CD4-positive, CD25-positive, alpha-beta regulatory T cell (primary cell): ENCODE measurements at regions not wholly inside any gene's neighbourhood (a gene's known extent, or its start where the extent isn't known, plus 50 kb on each side); places are given as distances from the start of the nearest gene placed in this dataset.

Experiments used
- ATAC-seq, 2 donors: fragments of 150-1000 bp; cut with Tn5 transposase; one replicate each; pipeline ENCODE4 v1.10.0; 2021; ENCODE audit warnings: low read depth in 2 of 2, moderate number of reproducible peaks in 2 of 2, moderate library complexity in 1 of 2
- DNase-seq, 3 donors: peaks; one replicate each; pipeline versions ENCODE4 v3.0.0 to v3.0.0-alpha.2; 2012 to 2022; ENCODE audit warnings: mixed read lengths in 1 of 3
- H3K27ac ChIP-seq: one replicate; pipeline ENCODE4 v1.7.0; 2013; ENCODE audit warnings: mild to moderate bottlenecking, low read length; ENCODE audit not compliant: insufficient read depth, poor library complexity, severe bottlenecking
- H3K27me3 ChIP-seq: one replicate; pipeline ENCODE4 v1.7.0; 2013; ENCODE audit warnings: low read length; ENCODE audit not compliant: control insufficient read depth, insufficient read depth
- H3K36me3 ChIP-seq: one replicate; pipeline ENCODE4 v1.7.0; 2013; ENCODE audit warnings: mild to moderate bottlenecking, low read length, moderate library complexity; ENCODE audit not compliant: control insufficient read depth, insufficient read depth
- H3K4me1 ChIP-seq: 2 replicates; pipeline ENCODE4 v1.7.0; 2013; ENCODE audit warnings: mild to moderate bottlenecking, low read length; ENCODE audit not compliant: insufficient read depth, control insufficient read depth, poor library complexity, severe bottlenecking
- H3K4me3 ChIP-seq: one replicate; pipeline ENCODE4 v1.7.0; 2013; ENCODE audit warnings: low read depth, mild to moderate bottlenecking, low read length, moderate library complexity
- H3K9me3 ChIP-seq, 2 experiments: 1 replicate in 1 of 2; 2 replicates in 1 of 2; pipeline ENCODE4 v1.7.0; 2013; ENCODE audit warnings: low read length in 2 of 2, mild to moderate bottlenecking in 1 of 2, moderate library complexity in 1 of 2; ENCODE audit not compliant: control insufficient read depth in 2 of 2
- H3K27ac Mint-ChIP-seq, 3 donors: one replicate each; pipeline ENCODE4 v1.8.0; 2020 to 2022; ENCODE audit warnings: mild to moderate bottlenecking in 3 of 3, mixed read lengths in 3 of 3, moderate library complexity in 2 of 3
- H3K27me3 Mint-ChIP-seq: one replicate; pipeline ENCODE4 v1.8.0; 2022; ENCODE audit warnings: mild to moderate bottlenecking, mixed read lengths
- H3K36me3 Mint-ChIP-seq: one replicate; pipeline ENCODE4 v1.8.0; 2020; ENCODE audit warnings: mixed read lengths
- H3K4me1 Mint-ChIP-seq, 4 donors: one replicate each; pipeline ENCODE4 v1.8.0; 2020 to 2022; ENCODE audit warnings: mixed read lengths in 4 of 4, mild to moderate bottlenecking in 1 of 4
- H3K4me3 Mint-ChIP-seq, 4 donors: one replicate each; pipeline ENCODE4 v1.8.0; 2020 to 2022; ENCODE audit warnings: mild to moderate bottlenecking in 4 of 4, mixed read lengths in 4 of 4, moderate library complexity in 3 of 4
- H3K9me3 Mint-ChIP-seq, 7 donors: one replicate each; pipeline ENCODE4 v1.8.0; 2020 to 2022; ENCODE audit warnings: mixed read lengths in 7 of 7, mild to moderate bottlenecking in 3 of 7, moderate library complexity in 2 of 7

DNA sequence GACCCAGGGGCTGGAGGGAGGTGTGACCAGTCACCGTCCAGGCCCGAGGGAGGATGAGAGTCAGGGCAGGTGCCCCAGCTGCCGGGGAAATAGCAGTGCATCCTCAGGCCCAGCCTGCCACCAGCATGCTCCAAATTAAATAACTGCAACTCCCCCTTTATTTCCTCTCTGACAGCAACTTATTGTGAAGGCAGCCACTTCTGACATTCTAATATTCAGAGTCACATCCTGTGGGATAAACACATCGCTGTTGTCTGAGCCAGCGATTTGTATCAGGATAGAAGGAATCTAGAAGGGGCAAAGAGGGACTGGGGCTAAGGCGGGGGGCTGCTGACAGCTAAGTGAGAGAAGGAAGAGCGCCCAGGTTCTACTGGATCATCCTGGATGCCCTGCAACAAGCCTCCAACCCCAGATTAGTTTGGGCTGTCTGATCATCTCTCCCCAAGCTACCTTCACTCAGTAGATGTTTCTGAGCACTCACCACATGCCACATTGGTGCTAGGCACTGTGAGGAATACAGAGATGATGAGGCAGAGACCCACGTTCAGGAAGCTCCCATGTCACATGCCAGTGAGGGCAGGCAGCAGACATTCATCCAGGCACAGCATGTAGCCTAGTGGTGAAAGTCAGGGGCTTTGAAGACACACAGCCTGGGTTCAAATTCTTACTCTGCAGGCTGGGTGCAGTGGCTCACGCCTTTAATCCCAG, 214.1 kb downstream of the BUD13 start:
- Histone ChIP-seq H3K27me3 (peaks cover 1% of the 10 kb centered on the region), H3K4me1 (no peaks in the 10 kb centered on the region), H3K36me3 (no peaks in the 10 kb centered on the region), H3K9me3 (no peaks in the 10 kb centered on the region), H3K27ac (no peak overlapping the region), H3K4me3 (no peak overlapping the region)
- DNase-seq: no peak
- H3K4me1 Mint-ChIP-seq: no peaks in the 10 kb centered on the region
- peaks cover 0 to 4% (median 0%) of the 10 kb centered on the region in 7 donors for H3K9me3 Mint-ChIP-seq
- no peak overlapping the region for H3K27ac Mint-ChIP-seq
- H3K27me3 Mint-ChIP-seq: peaks cover 16% of the 10 kb centered on the region
- H3K36me3 Mint-ChIP-seq: no peaks in the 10 kb centered on the region
- H3K4me3 Mint-ChIP-seq: no peak overlapping the region
- no peak for ATAC-seq

- no peak overlapping the region for H3K4me3 Mint-ChIP-seq
- H3K4me3 ChIP-seq: no peak overlapping the region
- H3K36me3 ChIP-seq: no peaks in the 10 kb centered on the region
- ATAC-seq: no peak
- peaks cover 0 to 4% (median 0%) of the 10 kb centered on the region in 7 donors for H3K9me3 Mint-ChIP-seq
- H3K27me3 ChIP-seq: peaks cover 1% of the 10 kb centered on the region
- H3K9me3 ChIP-seq: no peaks in the 10 kb centered on the region
- no peak overlapping the region for H3K27ac ChIP-seq
- no peaks in the 10 kb centered on the region for H3K4me1 ChIP-seq
- no peaks in the 10 kb centered on the region for H3K36me3 Mint-ChIP-seq
- DNase-seq: no peak
- no peaks in the 10 kb centered on the region for H3K4me1 Mint-ChIP-seq
- peak overlapping the region in 1 of 3 donors; percentile 74 for H3K27ac Mint-ChIP-seq
- peaks cover 22% of the 10 kb centered on the region for H3K27me3 Mint-ChIP-seq
These were observed 215.5 kb downstream of the BUD13 start for GRCh38 chr11:116557282-116557681.

DNA sequence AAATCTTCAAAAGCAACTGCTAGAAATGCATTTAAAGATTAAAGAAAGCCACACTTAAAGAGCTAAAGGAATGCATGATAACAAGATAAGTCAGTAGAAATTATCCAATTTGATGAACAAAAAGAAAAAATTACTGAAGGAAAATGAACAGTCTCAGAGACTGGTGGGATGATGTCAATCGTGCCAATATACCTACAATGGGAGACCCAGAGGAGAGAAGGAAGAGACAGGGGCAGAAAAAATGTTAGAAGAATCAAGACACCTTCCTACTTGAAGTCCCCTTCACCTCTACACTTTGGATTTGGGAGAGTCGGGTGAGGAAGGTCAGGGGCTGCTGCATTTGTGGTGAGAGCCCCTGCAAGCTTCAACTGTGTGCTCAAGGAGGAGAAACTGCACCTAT, 216.3 kb downstream of the BUD13 start:
- Histone ChIP-seq H3K27ac (no peak overlapping the region), H3K4me3 (no peak overlapping the region), H3K4me1 (no peaks in the 10 kb centered on the region), H3K27me3 (peaks cover 1% of the 10 kb centered on the region), H3K9me3 (no peaks in the 10 kb centered on the region), H3K36me3 (no peaks in the 10 kb centered on the region)
- Mint-ChIP-seq H3K36me3 (no peaks in the 10 kb centered on the region), H3K27me3 (peaks cover 22% of the 10 kb centered on the region), H3K4me1 (no peaks in the 10 kb centered on the region), H3K27ac (no peak overlapping the region), H3K9me3 (peaks cover 0 to 4% (median 0%) of the 10 kb centered on the region in 7 donors), H3K4me3 (no peak overlapping the region)
- DNase-seq: no peak
- ATAC-seq: no peak

GRCh38 chr11:116553482-116553881, 219.3 kb downstream of the BUD13 start:
- Mint-ChIP-seq H3K27ac (no peak overlapping the region), H3K4me1 (no peaks in the 10 kb centered on the region), H3K36me3 (no peaks in the 10 kb centered on the region), H3K4me3 (no peak overlapping the region), H3K9me3 (peaks cover 0 to 11% (median 0%) of the 10 kb centered on the region in 7 donors), H3K27me3 (peaks cover 15% of the 10 kb centered on the region)
- Histone ChIP-seq H3K4me3 (no peak overlapping the region), H3K9me3 (no peaks in the 10 kb centered on the region), H3K36me3 (no peaks in the 10 kb centered on the region), H3K27me3 (peaks cover 1% of the 10 kb centered on the region), H3K27ac (no peak overlapping the region), H3K4me1 (no peaks in the 10 kb centered on the region)
- no peak for DNase-seq
- no peak for ATAC-seq

DNA sequence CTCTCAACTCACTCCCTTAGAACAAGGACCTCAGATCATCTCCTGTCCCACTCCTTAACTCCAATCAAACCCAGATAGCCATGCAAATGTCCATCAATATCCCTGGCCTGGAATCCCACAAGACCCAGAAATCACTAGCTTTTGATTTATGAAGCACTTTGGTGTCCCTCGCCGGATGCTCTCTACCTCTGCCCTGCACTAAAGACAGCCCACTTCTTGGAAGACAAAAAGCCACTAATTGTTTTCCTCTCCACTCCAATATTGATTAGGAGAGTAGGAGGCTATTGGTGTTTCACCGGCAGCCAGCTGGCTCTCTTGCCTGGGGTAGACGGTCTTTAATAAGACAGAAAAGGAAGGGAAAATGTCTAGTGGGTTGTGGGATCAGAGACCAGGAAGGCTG, 221.2 kb downstream of the BUD13 start:
- Mint-ChIP-seq H3K27ac (no peak overlapping the region), H3K4me1 (no peaks in the 10 kb centered on the region), H3K36me3 (no peaks in the 10 kb centered on the region), H3K27me3 (peaks cover 20% of the 10 kb centered on the region), H3K4me3 (no peak overlapping the region), H3K9me3 (peaks cover 0 to 15% (median 0%) of the 10 kb centered on the region in 7 donors)
- Histone ChIP-seq H3K4me1 (no peaks in the 10 kb centered on the region), H3K4me3 (no peak overlapping the region), H3K9me3 (no peaks in the 10 kb centered on the region), H3K27ac (no peak overlapping the region), H3K36me3 (no peaks in the 10 kb centered on the region), H3K27me3 (peaks cover 1% of the 10 kb centered on the region)
- no peak for DNase-seq
- no peak for ATAC-seq

- no peak for DNase-seq
- H3K27me3 Mint-ChIP-seq: peaks cover 6% of the 10 kb centered on the region
These were observed 224.5 kb downstream of the BUD13 start for GRCh38 chr11:116548256-116548655.

DNA sequence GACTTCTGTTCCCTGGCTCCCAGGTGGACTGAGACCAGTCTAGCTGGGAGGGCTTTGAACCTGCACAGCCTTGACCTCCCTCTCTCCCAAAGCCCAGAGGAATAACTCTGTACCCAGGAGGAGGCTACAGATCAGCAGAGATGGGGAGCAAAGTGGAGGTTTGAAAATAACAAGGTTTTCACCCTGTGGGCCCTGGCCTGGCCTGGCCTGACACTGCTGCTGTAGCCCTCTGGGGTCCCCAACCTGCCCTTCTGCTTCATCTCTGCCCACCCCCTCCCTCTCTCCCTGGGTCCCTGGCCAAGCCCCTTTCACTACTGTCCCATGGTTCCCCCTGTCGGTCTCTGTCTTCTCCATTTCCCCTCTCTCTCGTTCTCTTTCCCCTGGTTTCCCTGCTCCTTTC, 225.2 kb downstream of the BUD13 start:
- Histone ChIP-seq H3K36me3 (no peaks in the 10 kb centered on the region), H3K27ac (no peak overlapping the region), H3K4me1 (no peaks in the 10 kb centered on the region), H3K4me3 (no peak overlapping the region), H3K27me3 (no peaks in the 10 kb centered on the region), H3K9me3 (no peaks in the 10 kb centered on the region)
- Mint-ChIP-seq H3K36me3 (no peaks in the 10 kb centered on the region), H3K27me3 (peaks cover 5% of the 10 kb centered on the region), H3K4me1 (no peaks in the 10 kb centered on the region), H3K9me3 (peaks cover 0 to 11% (median 0%) of the 10 kb centered on the region in 7 donors), H3K27ac (no peak overlapping the region), H3K4me3 (no peak overlapping the region)
- DNase-seq (no peak), ATAC-seq (no peak)

More at GRCh38 chr11:116548256-116548655, 224.5 kb downstream of the BUD13 start:
- Histone ChIP-seq H3K27me3 (no peaks in the 10 kb centered on the region), H3K27ac (no peak overlapping the region), H3K4me3 (no peak overlapping the region), H3K9me3 (no peaks in the 10 kb centered on the region), H3K36me3 (no peaks in the 10 kb centered on the region), H3K4me1 (no peaks in the 10 kb centered on the region)
- ATAC-seq: no peak
- Mint-ChIP-seq H3K9me3 (peaks cover 0 to 11% (median 0%) of the 10 kb centered on the region in 7 donors), H3K4me3 (no peak overlapping the region), H3K27ac (no peak overlapping the region), H3K4me1 (no peaks in the 10 kb centered on the region), H3K36me3 (no peaks in the 10 kb centered on the region)

DNA sequence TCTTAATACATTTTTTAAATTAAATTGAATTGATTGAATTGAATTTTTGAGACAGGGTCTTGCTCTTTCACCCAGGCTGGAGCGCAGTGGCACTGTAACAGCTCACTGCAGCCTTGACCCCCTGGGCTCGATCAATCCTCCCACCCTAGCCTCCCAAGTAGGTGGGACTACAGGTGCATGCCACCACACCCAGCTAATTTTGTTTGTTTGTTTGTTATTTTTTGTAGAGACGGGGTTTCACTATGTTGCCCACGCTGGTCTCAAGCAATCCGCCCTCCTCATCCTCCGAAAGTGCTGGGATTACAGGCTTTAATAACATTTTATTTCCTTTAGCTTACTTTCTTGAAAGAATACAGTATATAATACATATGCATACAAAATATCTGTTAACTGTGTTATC, 226.9 kb downstream of the BUD13 start:
- H3K27me3 ChIP-seq: no peaks in the 10 kb centered on the region
- no peaks in the 10 kb centered on the region for H3K4me1 Mint-ChIP-seq

More for the DNA sequence above, 226.9 kb downstream of the BUD13 start:
- H3K36me3 Mint-ChIP-seq: no peaks in the 10 kb centered on the region
- H3K4me3 Mint-ChIP-seq: no peak overlapping the region
- H3K27ac ChIP-seq: no peak overlapping the region
- H3K9me3 Mint-ChIP-seq: peaks cover 0 to 11% (median 0%) of the 10 kb centered on the region in 7 donors
- no peak overlapping the region for H3K27ac Mint-ChIP-seq
- ATAC-seq (no peak), DNase-seq (no peak)
- H3K4me1 ChIP-seq: no peaks in the 10 kb centered on the region
- no peak overlapping the region for H3K4me3 ChIP-seq
- H3K9me3 ChIP-seq: no peaks in the 10 kb centered on the region
- H3K36me3 ChIP-seq: no peaks in the 10 kb centered on the region
- peaks cover 5% of the 10 kb centered on the region for H3K27me3 Mint-ChIP-seq
